Colon (tissue), 2 donors: ENCODE measurements at regions not wholly inside any gene's neighbourhood (a gene's known extent, or its start where the extent isn't known, plus 50 kb on each side); places are given as distances from the start of the nearest gene placed in this dataset.

ENCODE experiments used
- FAIRE-seq: peaks from 2 replicates; lab custom pipeline; 2012; peaks lifted over from hg19 to GRCh38; lab: Jason Lieb, UNC
- donor health status: control.
- donor health status: control.

GRCh38 chrX:113741744-113742143 lies 842.1 kb upstream of the HTR2C start:
- no peak for FAIRE-seq

GRCh38 chrX:113728937-113729336 lies 854.9 kb upstream of the HTR2C start:
- FAIRE-seq: no peak

DNA sequence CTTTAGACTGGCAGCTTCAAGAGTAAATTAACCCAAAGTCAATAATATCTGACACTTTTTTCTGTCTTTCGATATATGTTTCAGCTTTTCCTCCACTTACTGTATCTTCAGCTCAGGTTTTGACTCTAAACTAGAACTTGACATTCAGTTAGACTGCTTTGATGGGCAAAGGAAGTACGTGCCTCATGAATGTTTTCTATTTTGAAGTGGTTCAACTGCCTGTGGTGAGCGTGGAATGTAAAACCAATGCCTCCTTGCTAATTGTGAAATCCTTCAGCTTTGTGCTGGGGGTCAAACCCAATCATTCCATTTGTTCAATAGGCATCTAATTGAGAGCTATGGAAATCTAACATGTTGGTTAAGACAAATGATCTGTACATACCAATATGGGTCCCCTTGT lies 857.0 kb upstream of the HTR2C start:
- FAIRE-seq: no peak

- no peak for FAIRE-seq
These were observed 857.4 kb upstream of the HTR2C start for GRCh38 chrX:113726466-113726865.

- FAIRE-seq: no peak
These were observed 857.9 kb upstream of the HTR2C start for GRCh38 chrX:113726009-113726408.

GRCh38 chrX:113699939-113700338 lies 859.3 kb upstream of the AMOT start:
- no peak for FAIRE-seq

- no peak for FAIRE-seq
These were observed 834.6 kb upstream of the AMOT start for GRCh38 chrX:113675278-113675677.

DNA sequence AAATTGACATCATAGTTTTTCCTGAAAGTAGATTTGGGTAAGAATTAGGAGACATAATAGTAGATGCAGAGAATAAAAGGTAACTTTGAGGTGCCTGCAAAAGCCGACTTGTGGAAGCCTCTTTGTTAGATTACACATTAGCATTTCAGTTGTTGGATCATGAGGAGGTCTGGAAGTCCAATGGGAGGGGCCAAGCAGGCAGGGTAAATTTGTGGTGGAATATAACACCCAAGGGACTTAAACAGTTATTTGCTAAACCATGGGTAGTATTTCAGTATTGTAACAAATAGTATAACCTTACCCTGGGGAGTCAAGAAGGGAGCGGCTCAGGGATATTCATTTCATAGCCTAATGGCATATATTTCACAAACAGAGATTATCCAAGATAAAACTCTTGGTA lies 810.7 kb upstream of the AMOT start:
- no peak for FAIRE-seq

DNA sequence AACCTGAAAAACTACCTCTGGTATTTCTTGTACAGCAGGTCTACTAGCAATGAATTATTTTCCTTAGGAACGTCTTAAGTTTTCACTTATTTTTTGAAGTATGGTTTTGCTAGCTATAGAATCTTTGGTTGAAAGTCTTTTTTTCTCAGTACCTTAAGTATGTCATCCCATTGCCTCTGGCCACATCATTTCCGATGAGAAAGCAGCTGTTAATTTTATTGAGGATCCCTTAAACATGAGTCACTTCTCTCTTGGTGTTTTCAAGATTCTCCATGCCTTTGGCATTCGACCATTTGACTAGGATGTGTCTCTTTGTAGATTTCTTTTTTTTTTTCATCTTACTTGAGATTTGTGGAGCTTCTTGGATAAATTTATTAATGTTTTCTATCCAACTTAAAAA lies 803.8 kb upstream of the AMOT start:
- no peak for FAIRE-seq

DNA sequence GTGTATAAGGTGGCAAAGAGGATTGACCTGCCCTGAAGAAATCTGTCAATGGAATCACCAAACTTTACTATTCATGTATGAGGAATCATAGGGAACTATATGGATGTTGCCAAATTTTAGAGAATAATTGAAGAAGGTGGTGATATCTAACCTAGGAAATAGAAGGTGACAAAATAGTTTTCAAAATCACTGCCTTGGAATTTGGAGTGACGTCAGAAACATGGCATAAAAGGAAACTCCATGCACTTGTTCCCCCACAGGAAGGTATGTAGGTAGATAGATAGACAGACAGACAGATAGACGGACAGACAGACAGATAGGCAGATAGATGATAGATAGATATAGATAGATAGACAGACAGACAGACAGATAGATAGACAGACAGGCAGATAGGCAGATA lies 793.9 kb upstream of the AMOT start:
- no peak for FAIRE-seq

GRCh38 chrX:113629326-113629725 lies 788.7 kb upstream of the AMOT start:
- FAIRE-seq: no peak

DNA sequence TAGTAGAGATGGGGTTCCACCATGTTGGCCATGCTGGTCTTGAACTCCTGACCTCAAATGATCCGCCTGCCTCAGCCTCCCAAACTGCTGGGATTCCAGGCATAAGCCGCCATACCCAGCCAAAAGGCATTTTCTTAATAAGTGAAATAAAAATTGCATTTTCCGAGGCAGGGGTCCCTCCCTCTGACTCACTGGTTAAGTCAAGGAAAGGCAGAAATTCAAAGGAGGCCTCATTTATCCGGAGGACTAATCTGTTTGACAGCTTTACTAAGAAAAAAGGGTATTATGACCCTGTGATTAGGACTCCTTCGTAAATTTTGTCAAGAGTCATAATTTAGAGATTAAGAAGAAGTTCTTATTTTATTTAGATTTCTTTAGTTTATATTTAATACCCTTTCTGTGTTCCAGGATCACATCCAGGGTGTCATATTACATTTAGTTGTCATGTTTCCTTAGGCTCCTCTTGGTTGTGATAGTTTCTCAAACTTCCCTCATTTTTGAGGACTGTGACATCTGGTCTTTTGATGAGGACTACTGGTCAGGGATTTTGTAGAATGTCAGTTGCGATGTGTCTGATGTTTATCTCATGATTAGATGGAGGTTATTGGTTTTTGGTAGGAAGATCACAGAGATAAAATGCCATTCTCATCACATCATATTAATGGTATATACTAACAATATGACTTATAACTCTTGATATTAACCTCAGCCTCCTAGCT lies 753.7 kb upstream of the AMOT start:
- no peak for FAIRE-seq

DNA sequence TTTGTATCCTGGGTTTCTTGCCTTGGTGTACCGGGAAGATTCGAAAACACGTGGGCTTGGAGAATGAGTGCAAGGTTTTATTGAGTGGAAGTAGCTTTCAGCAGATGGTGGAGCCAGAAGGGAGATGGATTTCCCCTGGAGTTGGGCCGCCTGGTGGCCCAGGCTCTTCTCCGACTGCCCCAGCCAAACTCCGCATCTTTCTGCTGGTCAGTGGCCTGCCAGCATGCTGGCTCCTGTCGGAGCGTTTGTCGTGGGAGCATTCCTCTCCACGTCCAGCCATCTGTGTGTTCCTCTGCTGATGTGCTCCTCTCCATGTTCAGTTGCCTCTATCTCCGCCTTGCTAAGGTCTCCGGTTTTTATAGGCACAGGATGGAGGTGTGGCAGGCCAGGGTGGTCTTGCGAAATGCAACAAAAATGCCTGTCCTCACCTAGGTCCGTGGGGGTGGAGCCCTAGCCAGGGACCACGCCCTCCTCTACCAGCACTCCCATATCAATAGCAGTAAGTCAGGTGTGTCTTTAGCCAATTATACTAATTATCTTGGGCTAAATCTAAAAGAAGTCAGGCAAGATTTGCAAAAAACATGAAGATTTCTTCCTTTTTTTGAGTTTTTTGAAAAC lies 745.8 kb upstream of the AMOT start:
- FAIRE-seq: no peak

DNA sequence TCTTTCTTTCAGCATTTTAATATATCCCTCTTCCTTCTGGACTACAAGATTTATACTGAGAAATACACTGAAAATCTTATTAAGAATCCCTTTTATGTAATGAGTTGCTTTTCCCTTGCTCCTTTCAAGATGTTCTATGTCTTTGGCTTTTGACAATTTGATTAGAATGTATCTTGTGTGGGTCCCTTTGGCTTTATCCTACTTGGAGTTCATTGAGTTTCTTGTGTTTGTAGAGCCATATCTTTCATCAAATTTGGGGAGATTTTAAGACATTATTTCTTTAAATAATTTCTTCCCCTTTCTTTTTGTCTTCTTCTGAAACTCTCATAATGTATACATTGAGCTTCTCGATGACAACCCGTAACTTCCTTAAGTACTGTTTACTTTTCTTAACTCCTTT lies 739.9 kb upstream of the AMOT start:
- peak; percentile 55 for FAIRE-seq

DNA sequence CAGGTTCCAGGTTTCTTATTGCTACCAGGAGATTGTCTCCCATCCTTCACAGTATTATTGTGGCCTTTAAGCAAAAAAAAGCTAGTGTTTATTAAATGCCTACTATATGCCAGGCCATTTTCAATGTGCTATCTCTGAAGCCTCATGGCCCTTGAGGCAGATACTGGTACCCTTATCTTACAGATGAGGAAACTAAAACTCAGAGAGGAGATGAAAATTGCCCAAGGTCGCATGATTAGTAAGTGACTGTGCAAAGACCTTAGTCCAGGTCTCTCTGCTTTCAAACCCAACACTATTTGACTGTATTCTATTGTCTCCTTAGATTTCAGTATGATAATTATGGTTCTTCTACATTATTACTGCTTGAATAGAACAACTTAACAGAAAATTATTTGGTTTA lies 717.9 kb upstream of the AMOT start:
- no peak for FAIRE-seq

DNA sequence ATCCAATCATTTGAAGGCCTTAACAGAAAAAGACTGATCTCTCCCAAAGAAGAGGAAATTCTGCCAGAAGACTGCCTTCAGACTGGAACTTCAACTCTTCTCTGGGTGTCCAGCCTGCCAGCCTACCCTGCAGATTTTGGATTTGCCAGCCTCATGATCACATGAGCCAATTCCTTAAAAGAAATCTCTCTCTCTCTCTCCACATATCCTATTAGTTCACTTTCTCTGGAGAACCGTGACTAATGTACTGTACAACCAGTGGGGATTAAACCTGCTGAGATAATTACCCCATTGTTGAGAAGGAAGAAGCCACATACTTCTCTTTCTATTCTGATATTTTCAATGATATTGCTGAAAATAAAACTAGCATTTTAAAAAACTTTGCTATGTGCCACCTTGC lies 711.3 kb upstream of the AMOT start:
- FAIRE-seq: no peak

GRCh38 chrX:113548308-113549015 lies 707.8 kb upstream of the AMOT start:
- FAIRE-seq: no peak

- no peak for FAIRE-seq
These were observed 704.4 kb upstream of the AMOT start for GRCh38 chrX:113545040-113545439.

GRCh38 chrX:113539599-113540356 lies 699.1 kb upstream of the AMOT start:
- FAIRE-seq: no peak

- no peak for FAIRE-seq
These were observed 688.9 kb upstream of the AMOT start for GRCh38 chrX:113529426-113530013.

DNA sequence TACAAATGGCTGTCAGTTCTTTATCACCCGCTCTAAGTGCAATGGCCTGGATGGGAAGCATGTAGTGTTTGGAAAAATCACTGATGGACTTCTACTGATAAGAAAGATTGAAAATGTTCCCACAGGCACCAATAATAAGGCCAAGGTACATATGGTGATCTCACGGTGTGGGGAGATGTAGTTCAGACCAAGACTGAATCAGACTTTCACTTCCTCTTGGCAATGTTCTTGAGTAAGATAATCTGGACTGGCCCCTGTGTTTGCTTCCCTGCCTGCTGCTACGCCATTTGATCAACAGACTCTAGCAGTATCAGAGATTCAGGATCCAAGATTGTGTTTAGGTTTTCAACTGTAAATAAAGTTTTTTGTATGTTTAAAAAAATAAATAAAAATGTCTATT lies 682.2 kb upstream of the AMOT start:
- no peak for FAIRE-seq

DNA sequence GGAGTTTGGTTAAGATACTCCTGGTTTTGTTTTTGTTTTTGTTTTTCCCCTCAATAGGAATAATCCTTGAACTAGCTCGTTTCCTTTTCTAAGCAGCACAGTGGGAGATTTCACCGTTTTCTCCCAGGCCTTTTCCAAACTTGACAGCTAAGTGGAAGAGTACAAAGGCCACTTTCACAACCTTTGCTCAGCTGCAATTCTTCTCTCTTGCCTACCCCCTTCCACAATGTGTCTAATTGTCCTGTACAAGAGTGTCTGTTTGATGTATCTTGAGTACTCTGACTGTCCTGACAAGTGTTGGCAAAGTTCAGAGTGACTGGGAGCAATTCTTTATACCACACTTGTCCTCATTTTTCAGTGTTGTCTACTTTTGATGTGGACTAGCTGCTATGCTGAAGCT lies 674.3 kb upstream of the AMOT start:
- no peak for FAIRE-seq
